Keratinocyte (primary cell): ENCODE measurements at regions not wholly inside any gene's neighbourhood (a gene's known extent, or its start where the extent isn't known, plus 50 kb on each side); places are given as distances from the start of the nearest gene placed in this dataset.

Experiments used
- DNase-seq: peaks from one replicate; pipeline ENCODE4 v3.0.0-alpha.2; 2011; ENCODE audit warnings: low read depth, missing footprints, low spot score
- FAIRE-seq: peaks from 2 replicates; lab custom pipeline; 2011; peaks lifted over from hg19 to GRCh38; lab: Jason Lieb, UNC
- H2AFZ ChIP-seq: 2 replicates; pipeline ENCODE4 v1.6.0; 2012; ENCODE audit warnings: low read length, control low read depth, inconsistent platforms; ENCODE audit not compliant: control insufficient read depth
- H3K27ac ChIP-seq: 2 replicates; pipeline ENCODE4 v1.5.1; 2011; ENCODE audit warnings: low read length; ENCODE audit not compliant: control insufficient read depth, insufficient read depth
- H3K27me3 ChIP-seq: 3 replicates; pipeline ENCODE4 v1.6.0; 2011; ENCODE audit warnings: low read length; ENCODE audit not compliant: control insufficient read depth, insufficient read depth; ENCODE audit errors: extremely low read depth
- H3K36me3 ChIP-seq, 2 experiments: 2 replicates in 1 of 2; 3 replicates in 1 of 2; pipeline ENCODE4 v1.5.1; 2011; ENCODE audit warnings: low read length in 2 of 2, mild to moderate bottlenecking in 1 of 2; ENCODE audit not compliant: control insufficient read depth in 2 of 2, insufficient read depth in 2 of 2; ENCODE audit errors: extremely low read depth in 1 of 2
- H3K4me1 ChIP-seq: 3 replicates; pipeline ENCODE4 v1.5.1; 2011; ENCODE audit warnings: low read length; ENCODE audit not compliant: control insufficient read depth, insufficient read depth; ENCODE audit errors: extremely low read depth
- H3K4me2 ChIP-seq: 3 replicates; pipeline ENCODE4 v1.6.0; 2011; ENCODE audit warnings: low read depth, low read length; ENCODE audit not compliant: control insufficient read depth, insufficient read depth; ENCODE audit errors: extremely low read depth
- H3K4me3 ChIP-seq, 3 experiments: fragments of 200-600 bp in 1 of 3; sonication (generic) in 1 of 3; 2 replicates in 2 of 3; 3 replicates in 1 of 3; pipeline ENCODE4 v1.5.1; 2011 to 2016; ENCODE audit warnings: low read length in 3 of 3, mild to moderate bottlenecking in 3 of 3, control low read depth in 2 of 3, inconsistent platforms in 1 of 3, low read depth in 1 of 3, mixed read lengths in 1 of 3, mixed run types in 1 of 3, moderate library complexity in 1 of 3; ENCODE audit not compliant: control insufficient read depth in 2 of 3, insufficient read depth in 2 of 3; ENCODE audit errors: extremely low read depth in 1 of 3
- H3K79me2 ChIP-seq: 2 replicates; pipeline ENCODE4 v1.6.0; 2012; ENCODE audit warnings: low read length; ENCODE audit not compliant: control insufficient read depth, insufficient read depth
- H3K9ac ChIP-seq: 3 replicates; pipeline ENCODE4 v1.6.0; 2011; ENCODE audit warnings: low read length; ENCODE audit not compliant: control insufficient read depth, insufficient read depth; ENCODE audit errors: extremely low read depth
- H3K9me1 ChIP-seq: 3 replicates; pipeline ENCODE4 v1.6.0; 2011; ENCODE audit warnings: low read length; ENCODE audit not compliant: control insufficient read depth, insufficient read depth; ENCODE audit errors: extremely low read depth
- H3K9me3 ChIP-seq: 2 replicates; pipeline ENCODE4 v1.5.1; 2012; ENCODE audit warnings: low read depth, low read length; ENCODE audit not compliant: control insufficient read depth
- H4K20me1 ChIP-seq: 3 replicates; pipeline ENCODE4 v1.6.0; 2011; ENCODE audit warnings: low read length; ENCODE audit not compliant: control insufficient read depth, insufficient read depth; ENCODE audit errors: extremely low read depth
- EZH2 ChIP-seq: IDR thresholded peaks from one replicate; pipeline ENCODE4 v1.6.1; 2012; ENCODE audit warnings: inconsistent platforms, mild to moderate bottlenecking, low read length, moderate library complexity
- dilution Hi-C: fragments of 300-500 bp; cut with MboI; formaldehyde crosslinking; loops from one replicate; pipeline ENCODE4 v1.7.0; 2020; ENCODE audit warnings: low sequenced_read_pairs; ENCODE audit not compliant: extremely low pct_ligation_motif_present
- TF ChIP-seq, protein P1 (sequence below), 3 experiments: IDR thresholded peaks in 1 of 3; conservative IDR thresholded peaks in 1 of 3; optimal IDR thresholded peaks in 1 of 3; 2 replicates in 2 of 3; 3 replicates in 1 of 3; pipeline versions ENCODE3 to v1.5.1; 2011; ENCODE audit warnings: low read length in 3 of 3, mild to moderate bottlenecking in 3 of 3, moderate library complexity in 2 of 3, control low read depth in 1 of 3, inconsistent platforms in 1 of 3; ENCODE audit not compliant: insufficient read depth in 2 of 3; ENCODE audit errors: extremely low read depth in 1 of 3

DNA sequence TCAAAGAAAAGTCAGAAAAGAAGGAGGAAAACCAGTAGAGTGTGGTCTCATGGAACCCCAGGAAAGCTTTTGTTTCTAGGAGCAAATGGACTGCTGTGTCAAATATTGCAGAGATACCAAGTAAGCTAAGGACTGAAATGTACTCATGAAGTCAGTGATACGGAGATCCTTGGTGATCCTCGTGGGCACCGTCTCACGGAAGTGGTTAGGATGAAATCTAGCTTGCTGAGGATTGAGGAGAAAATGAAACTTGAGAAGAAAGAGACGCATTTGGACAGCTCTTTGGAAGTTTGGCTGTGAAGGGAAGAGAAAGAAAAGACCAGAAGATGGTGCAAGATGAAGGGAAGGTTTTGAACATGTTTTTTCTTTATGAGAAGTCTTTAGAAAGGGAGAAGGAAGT lies 104.0 kb upstream of the CCND2 start:
- H3K4me2 ChIP-seq, result no peak overlapping the region
- H3K9me1 ChIP-seq, result no peaks in the 10 kb centered on the region
- H3K27me3 ChIP-seq, result no peaks in the 10 kb centered on the region
- H2AFZ ChIP-seq, result no peak overlapping the region
- no peaks in the 10 kb centered on the region for H3K36me3 ChIP-seq
- H4K20me1 ChIP-seq, result no peaks in the 10 kb centered on the region
- peaks cover 7% of the 10 kb centered on the region for H3K4me1 ChIP-seq
- DNase-seq, result no peak
- H3K9ac ChIP-seq, result no peak overlapping the region
- dilution Hi-C loops, result no loop called here
- FAIRE-seq, result no peak
- no peaks in the 10 kb centered on the region for H3K79me2 ChIP-seq
- H3K27ac ChIP-seq, result no peak overlapping the region
- H3K9me3 ChIP-seq, result no peaks in the 10 kb centered on the region
- no peak overlapping the region for H3K4me3 ChIP-seq
- TF ChIP-seq, protein P1, sequence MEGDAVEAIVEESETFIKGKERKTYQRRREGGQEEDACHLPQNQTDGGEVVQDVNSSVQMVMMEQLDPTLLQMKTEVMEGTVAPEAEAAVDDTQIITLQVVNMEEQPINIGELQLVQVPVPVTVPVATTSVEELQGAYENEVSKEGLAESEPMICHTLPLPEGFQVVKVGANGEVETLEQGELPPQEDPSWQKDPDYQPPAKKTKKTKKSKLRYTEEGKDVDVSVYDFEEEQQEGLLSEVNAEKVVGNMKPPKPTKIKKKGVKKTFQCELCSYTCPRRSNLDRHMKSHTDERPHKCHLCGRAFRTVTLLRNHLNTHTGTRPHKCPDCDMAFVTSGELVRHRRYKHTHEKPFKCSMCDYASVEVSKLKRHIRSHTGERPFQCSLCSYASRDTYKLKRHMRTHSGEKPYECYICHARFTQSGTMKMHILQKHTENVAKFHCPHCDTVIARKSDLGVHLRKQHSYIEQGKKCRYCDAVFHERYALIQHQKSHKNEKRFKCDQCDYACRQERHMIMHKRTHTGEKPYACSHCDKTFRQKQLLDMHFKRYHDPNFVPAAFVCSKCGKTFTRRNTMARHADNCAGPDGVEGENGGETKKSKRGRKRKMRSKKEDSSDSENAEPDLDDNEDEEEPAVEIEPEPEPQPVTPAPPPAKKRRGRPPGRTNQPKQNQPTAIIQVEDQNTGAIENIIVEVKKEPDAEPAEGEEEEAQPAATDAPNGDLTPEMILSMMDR (optimal IDR thresholded peaks at IDR 0.05 in 1 of 3, IDR thresholded peaks at IDR 0.05 in 1 of 3, conservative IDR thresholded peaks at IDR 0.05 in 1 of 3; ENCODE audit: extremely low read depth in 1 of 3, insufficient read depth in 2 of 3, low read length in 3 of 3), result no peak
- TF ChIP-seq EZH2, result no peak

- H2AFZ ChIP-seq, result no peak overlapping the region
- dilution Hi-C loops, result no loop called here
- no peak overlapping the region for H3K27ac ChIP-seq
- no peaks in the 10 kb centered on the region for H4K20me1 ChIP-seq
- FAIRE-seq (no peak), DNase-seq (no peak)
- TF ChIP-seq, protein P1 (optimal IDR thresholded peaks at IDR 0.05 in 1 of 3, IDR thresholded peaks at IDR 0.05 in 1 of 3, conservative IDR thresholded peaks at IDR 0.05 in 1 of 3; ENCODE audit: extremely low read depth in 1 of 3, insufficient read depth in 2 of 3, low read length in 3 of 3), result no peak
- no peak for TF ChIP-seq EZH2
- H3K27me3 ChIP-seq, result no peaks in the 10 kb centered on the region
- H3K9me1 ChIP-seq, result no peaks in the 10 kb centered on the region
- H3K4me1 ChIP-seq, result peaks cover 12% of the 10 kb centered on the region
- no peak overlapping the region for H3K9ac ChIP-seq
- H3K4me2 ChIP-seq, result no peak overlapping the region
- H3K4me3 ChIP-seq, result no peak overlapping the region
- H3K9me3 ChIP-seq, result no peaks in the 10 kb centered on the region
- no peaks in the 10 kb centered on the region for H3K36me3 ChIP-seq
- H3K79me2 ChIP-seq, result no peaks in the 10 kb centered on the region
These were observed 105.5 kb upstream of the CCND2 start for GRCh38 chr12:4168036-4168435.
